HEK293 (cell line): ENCODE measurements at regions not wholly inside any gene's neighbourhood (a gene's known extent, or its start where the extent isn't known, plus 50 kb on each side); places are given as distances from the start of the nearest gene placed in this dataset.

Experiments
- CTCF ChIP-seq: fragments of 450-650 bp; formaldehyde crosslinking; IDR thresholded peaks from 2 replicates; pipeline ENCODE4 v1.5.1; 2016; ENCODE audit warnings: missing biosample characterization, missing genetic modification characterization
- KLF9 ChIP-seq: fragments of 450-650 bp; formaldehyde crosslinking; IDR thresholded peaks from 2 replicates; pipeline ENCODE4 v1.5.1; 2016; ENCODE audit warnings: missing biosample characterization, missing genetic modification characterization, low read depth
- MEIS1 ChIP-seq: sonication (generic); formaldehyde crosslinking; IDR thresholded peaks from 2 replicates; pipeline ENCODE4 v1.8.1; 2022; ENCODE audit warnings: missing genetic modification reagents, mild to moderate bottlenecking, borderline replicate concordance
- SETDB1 ChIP-seq: IDR thresholded peaks from one replicate; pipeline ENCODE4 v1.6.1; 2017; ENCODE audit warnings: mild to moderate bottlenecking, low read length, moderate library complexity, mixed read lengths; ENCODE audit not compliant: insufficient read length
- SP2 ChIP-seq: fragments of 450-650 bp; formaldehyde crosslinking; IDR thresholded peaks from 2 replicates; pipeline ENCODE4 v1.5.1; 2016; ENCODE audit warnings: missing biosample characterization, missing genetic modification characterization
- ZNF571 ChIP-seq: fragments of 450-650 bp; formaldehyde crosslinking; IDR thresholded peaks from 2 replicates; pipeline ENCODE4 v1.5.0; 2017; ENCODE audit warnings: missing biosample characterization, missing genetic modification characterization
- ZNF624 ChIP-seq: fragments of 450-650 bp; formaldehyde crosslinking; IDR thresholded peaks from 2 replicates; pipeline ENCODE4 v1.5.1; 2017; ENCODE audit warnings: missing biosample characterization, missing genetic modification characterization
- TF ChIP-seq, protein P1 (sequence below): fragments of 450-650 bp; formaldehyde crosslinking; IDR thresholded peaks from 2 replicates; pipeline ENCODE4 v1.5.1; 2016; ENCODE audit warnings: missing biosample characterization, missing genetic modification characterization

DNA sequence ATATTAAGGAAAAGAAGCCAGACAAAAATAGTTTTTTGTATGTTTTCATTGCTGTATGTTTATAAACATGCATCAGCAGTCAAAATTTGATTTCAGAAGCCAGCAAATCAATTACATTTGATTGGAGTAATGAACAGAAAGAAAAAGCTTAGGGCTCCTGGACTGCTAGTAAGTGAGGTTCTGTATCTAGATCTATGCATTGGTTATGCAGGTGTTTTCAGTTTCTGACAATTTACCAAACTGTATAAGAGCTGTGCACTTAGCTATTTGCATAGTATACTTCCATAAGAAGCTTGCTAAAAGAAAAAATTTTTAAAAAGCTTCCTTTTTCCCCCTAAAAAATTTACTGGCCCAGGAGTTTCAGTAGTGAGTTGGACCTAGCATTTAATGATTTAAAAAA is 881.6 kb downstream of the PCDH7 start:
- TF ChIP-seq, protein P1, sequence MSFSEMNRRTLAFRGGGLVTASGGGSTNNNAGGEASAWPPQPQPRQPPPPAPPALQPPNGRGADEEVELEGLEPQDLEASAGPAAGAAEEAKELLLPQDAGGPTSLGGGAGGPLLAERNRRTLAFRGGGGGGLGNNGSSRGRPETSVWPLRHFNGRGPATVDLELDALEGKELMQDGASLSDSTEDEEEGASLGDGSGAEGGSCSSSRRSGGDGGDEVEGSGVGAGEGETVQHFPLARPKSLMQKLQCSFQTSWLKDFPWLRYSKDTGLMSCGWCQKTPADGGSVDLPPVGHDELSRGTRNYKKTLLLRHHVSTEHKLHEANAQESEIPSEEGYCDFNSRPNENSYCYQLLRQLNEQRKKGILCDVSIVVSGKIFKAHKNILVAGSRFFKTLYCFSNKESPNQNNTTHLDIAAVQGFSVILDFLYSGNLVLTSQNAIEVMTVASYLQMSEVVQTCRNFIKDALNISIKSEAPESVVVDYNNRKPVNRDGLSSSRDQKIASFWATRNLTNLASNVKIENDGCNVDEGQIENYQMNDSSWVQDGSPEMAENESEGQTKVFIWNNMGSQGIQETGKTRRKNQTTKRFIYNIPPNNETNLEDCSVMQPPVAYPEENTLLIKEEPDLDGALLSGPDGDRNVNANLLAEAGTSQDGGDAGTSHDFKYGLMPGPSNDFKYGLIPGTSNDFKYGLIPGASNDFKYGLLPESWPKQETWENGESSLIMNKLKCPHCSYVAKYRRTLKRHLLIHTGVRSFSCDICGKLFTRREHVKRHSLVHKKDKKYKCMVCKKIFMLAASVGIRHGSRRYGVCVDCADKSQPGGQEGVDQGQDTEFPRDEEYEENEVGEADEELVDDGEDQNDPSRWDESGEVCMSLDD (tag by site-specific recombination), result no peak
- no peak for TF ChIP-seq SP2 (tag by site-specific recombination)
- no peak for TF ChIP-seq MEIS1 (CRISPR knock-in tag)
- no peak for TF ChIP-seq CTCF (tag by site-specific recombination)
- TF ChIP-seq ZNF624 (tag by site-specific recombination), result no peak
- TF ChIP-seq SETDB1, result no peak
- no peak for TF ChIP-seq ZNF571 (tag by site-specific recombination)
- no peak for TF ChIP-seq KLF9 (tag by site-specific recombination)
